IMR-90 (cell line): ENCODE measurements at regions not wholly inside any gene's neighbourhood (a gene's known extent, or its start where the extent isn't known, plus 50 kb on each side); places are given as distances from the start of the nearest gene placed in this dataset.

Experiments used
- ATAC-seq: fragments of 200-7000 bp; cut with Tn5 transposase; 2 replicates; pipeline ENCODE4 v1.9.1; 2020; ENCODE audit warnings: low read depth, mild to moderate bottlenecking, moderate library complexity
- BruUV-seq: library from RNA; stranded (reverse); fragments of 400-500 nt; replicated peaks from 2 replicates; lab custom pipeline; 2021; lab: Mats Ljungman, UMichigan
- CTCF ChIA-PET: fragments of 300-600 bp; formaldehyde crosslinking; extraction: SDS; loops from one replicate; lab custom pipeline; 2021; ENCODE audit warnings: antibody characterized with exemption; lab: Yijun Ruan, JAX
- POLR2A ChIA-PET: fragments of 300-600 bp; sonication (Branson Sonifier 250); formaldehyde crosslinking; loops from one replicate; lab custom pipeline; 2022; ENCODE audit warnings: antibody characterized with exemption; ENCODE audit not compliant: unreplicated experiment; lab: Charles Lee
- DNase-seq: peaks from one replicate; pipeline ENCODE4 v3.0.0; 2013
- H2AFZ ChIP-seq: replicated peaks from 2 replicates; pipeline ENCODE3; 2013; ENCODE audit warnings: low read length, mild to moderate bottlenecking; ENCODE audit not compliant: poor library complexity
- H2AK5ac ChIP-seq: 2 replicates; pipeline ENCODE4 v1.6.1; 2013; ENCODE audit warnings: low read depth, low read length, inconsistent platforms
- H2AK9ac ChIP-seq: replicated peaks from 2 replicates; pipeline ENCODE3; 2013; ENCODE audit warnings: mild to moderate bottlenecking, low read depth, low read length, moderate library complexity; ENCODE audit not compliant: poor library complexity
- H2BK120ac ChIP-seq: 2 replicates; pipeline ENCODE4 v1.6.1; 2013; ENCODE audit warnings: low read depth, low read length, inconsistent platforms
- H2BK15ac ChIP-seq: 3 replicates; pipeline ENCODE4 v1.6.1; 2013; ENCODE audit warnings: low read depth, low read length, inconsistent platforms
- H2BK20ac ChIP-seq: 2 replicates; pipeline ENCODE4 v1.6.1; 2013; ENCODE audit warnings: low read depth, mild to moderate bottlenecking, inconsistent platforms, low read length, moderate library complexity
- H2BK5ac ChIP-seq: 2 replicates; pipeline ENCODE4 v1.6.1; 2013; ENCODE audit warnings: mild to moderate bottlenecking, low read depth, low read length, inconsistent platforms; ENCODE audit not compliant: poor library complexity, severe bottlenecking
- H3K14ac ChIP-seq: replicated peaks from 2 replicates; pipeline ENCODE4 v1.6.1; 2013; ENCODE audit warnings: low read depth, low read length, inconsistent platforms
- H3K18ac ChIP-seq: 2 replicates; pipeline ENCODE4 v1.6.1; 2013; ENCODE audit warnings: low read depth, low read length, control low read depth
- H3K23ac ChIP-seq: 2 replicates; pipeline ENCODE4 v1.6.1; 2013; ENCODE audit warnings: low read depth, low read length, inconsistent platforms
- H3K27ac ChIP-seq: 2 replicates; pipeline ENCODE4 v1.5.1; 2013; ENCODE audit warnings: mild to moderate bottlenecking, control low read depth, low read length; ENCODE audit not compliant: insufficient read depth
- H3K27me3 ChIP-seq: 2 replicates; pipeline ENCODE4 v1.6.1; 2013; ENCODE audit warnings: low read length; ENCODE audit not compliant: control insufficient read depth, insufficient read depth
- H3K36me3 ChIP-seq: 2 replicates; pipeline ENCODE4 v1.6.1; 2013; ENCODE audit warnings: low read length, mixed read lengths; ENCODE audit not compliant: control insufficient read depth, insufficient read depth
- H3K4ac ChIP-seq: 2 replicates; pipeline ENCODE4 v1.6.1; 2013; ENCODE audit warnings: low read depth, low read length, inconsistent platforms
- H3K4me1 ChIP-seq: 2 replicates; pipeline ENCODE4 v1.6.1; 2013; ENCODE audit warnings: low read length, mixed read lengths; ENCODE audit not compliant: control insufficient read depth, insufficient read depth
- H3K4me2 ChIP-seq: 2 replicates; pipeline ENCODE4 v1.6.1; 2013; ENCODE audit warnings: low read depth, mild to moderate bottlenecking, control low read depth, low read length, moderate library complexity
- H3K4me3 ChIP-seq: 2 replicates; pipeline ENCODE4 v1.5.1; 2013; ENCODE audit warnings: low read depth, mild to moderate bottlenecking, control low read depth, low read length, moderate library complexity; ENCODE audit not compliant: insufficient read depth
- H3K56ac ChIP-seq: 2 replicates; pipeline ENCODE4 v1.6.1; 2013; ENCODE audit warnings: low read length, inconsistent platforms; ENCODE audit not compliant: insufficient read depth; ENCODE audit errors: extremely low read depth
- H3K79me1 ChIP-seq, 2 experiments: 2 replicates each; pipeline ENCODE4 v1.6.1; 2013; ENCODE audit warnings: low read length in 2 of 2, inconsistent platforms in 1 of 2, low read depth in 1 of 2
- H3K9ac ChIP-seq: 2 replicates; pipeline ENCODE4 v1.6.1; 2013; ENCODE audit warnings: low read depth, low read length, control low read depth
- H3K9me1 ChIP-seq: 2 replicates; pipeline ENCODE4 v1.6.1; 2013; ENCODE audit warnings: low read length, inconsistent platforms; ENCODE audit not compliant: insufficient read depth
- H3K9me3 ChIP-seq: 2 replicates; pipeline ENCODE4 v1.6.1; 2013; ENCODE audit warnings: low read length; ENCODE audit not compliant: control insufficient read depth, insufficient read depth
- H4K20me1 ChIP-seq: 2 replicates; pipeline ENCODE4 v1.6.1; 2013; ENCODE audit warnings: low read length, inconsistent platforms; ENCODE audit not compliant: insufficient read depth
- H4K5ac ChIP-seq: 2 replicates; pipeline ENCODE4 v1.6.1; 2013; ENCODE audit warnings: mild to moderate bottlenecking, low read depth, low read length, control low read depth
- H4K8ac ChIP-seq, 2 experiments: 2 replicates each; pipeline ENCODE4 v1.6.1; 2013; ENCODE audit warnings: low read depth in 2 of 2, low read length in 2 of 2, control low read depth in 1 of 2, inconsistent platforms in 1 of 2
- H4K91ac ChIP-seq: 2 replicates; pipeline ENCODE4 v1.6.1; 2013; ENCODE audit warnings: low read depth, low read length, inconsistent platforms; ENCODE audit not compliant: insufficient read depth
- CHD1 ChIP-seq: IDR thresholded peaks from 2 replicates; pipeline ENCODE4 v1.6.1; 2012; ENCODE audit warnings: low read depth, low read length, improper control_type of control experiment
- POLR2A ChIP-seq: IDR thresholded peaks from 2 replicates; pipeline ENCODE4 v1.6.1; 2012; ENCODE audit warnings: mild to moderate bottlenecking, low read depth, low read length
- RAD21 ChIP-seq: IDR thresholded peaks from 2 replicates; pipeline ENCODE4 v1.6.1; 2012; ENCODE audit warnings: low read length, improper control_type of control experiment
- SMC3 ChIP-seq: fragments of 150-350 bp; IDR thresholded peaks from 2 replicates; pipeline ENCODE4 v1.6.1; 2016; ENCODE audit warnings: low read depth, mild to moderate bottlenecking, antibody characterized with exemption, low read length, moderate library complexity
- WGBS, 2 experiments: methylation state at CpG; one replicate each; pipeline versions ENCODE4 v1.1.5 to v1.1.7; 2013; ENCODE audit warnings: missing lambda C conversion rate in 2 of 2; ENCODE audit not compliant: insufficient read length in 1 of 2; ENCODE audit errors: extremely low coverage in 2 of 2; 5-methylcytosine and 5-hydroxymethylcytosine counted together
- dilution Hi-C: fragments of 300-500 bp; cut with HindIII; formaldehyde crosslinking; loops from one replicate; pipeline ENCODE4 v1.14.3; 2018; ENCODE audit warnings: low sequenced_read_pairs; ENCODE audit not compliant: unreplicated experiment
- in situ Hi-C: fragments of 300-500 bp; cut with MboI; formaldehyde crosslinking; loops from 3 replicates; pipeline ENCODE4 v1.14.3; 2019; ENCODE audit warnings: low sequenced_read_pairs, inconsistent platforms, mixed read lengths
- intact Hi-C: fragments of 100-400 bp; cut with micrococcal nuclease; formaldehyde crosslinking; loops from 2 replicates; pipeline ENCODE4 v1.10.0; 2022
- TF ChIP-seq, protein P1 (sequence below): fragments of 150-350 bp; IDR thresholded peaks from 2 replicates; pipeline ENCODE4 v1.6.1; 2016; ENCODE audit warnings: low read depth, mild to moderate bottlenecking, low read length, moderate library complexity, borderline replicate concordance

- H3K4me1 ChIP-seq: no peaks in the 10 kb centered on the region
- no peak overlapping the region for H3K14ac ChIP-seq
- no peak for ATAC-seq
- H2BK5ac ChIP-seq: no peak overlapping the region
- ChIA-PET POLR2A (no interaction called here), CTCF (no interaction called here)
- H2BK20ac ChIP-seq: no peak overlapping the region
- BruUV-seq: no TSS peak
- H2AK9ac ChIP-seq: no peak overlapping the region
- H2BK15ac ChIP-seq: no peak overlapping the region
- no peaks in the 10 kb centered on the region for H3K27me3 ChIP-seq
- no peak overlapping the region; the same call in 1 of the 2 replicates for H3K4me3 ChIP-seq
- intact Hi-C loops (no loop called here), dilution Hi-C loops (no loop called here), in situ Hi-C loops (no loop called here)
- no peak overlapping the region for H4K91ac ChIP-seq
- H3K9me3 ChIP-seq: no peaks in the 10 kb centered on the region
- no peak overlapping the region for H4K5ac ChIP-seq
- no peak overlapping the region for H3K4ac ChIP-seq
- H3K4me2 ChIP-seq: no peak overlapping the region
- no peak overlapping the region for H2AFZ ChIP-seq
- H3K9me1 ChIP-seq: no peaks in the 10 kb centered on the region
- no peak overlapping the region for H2AK5ac ChIP-seq
- no peaks in the 10 kb centered on the region for H3K79me1 ChIP-seq
- H3K27ac ChIP-seq: no peak overlapping the region
- H2BK120ac ChIP-seq: no peak overlapping the region
- 0 out of 4 replicates have a peak overlapping the region, but pooled peaks of 1 of the 2 experiments have one; percentile 29 for H4K8ac ChIP-seq
- no peak for TF ChIP-seq SMC3
- TF ChIP-seq CHD1: no peak
- TF ChIP-seq, protein P1, sequence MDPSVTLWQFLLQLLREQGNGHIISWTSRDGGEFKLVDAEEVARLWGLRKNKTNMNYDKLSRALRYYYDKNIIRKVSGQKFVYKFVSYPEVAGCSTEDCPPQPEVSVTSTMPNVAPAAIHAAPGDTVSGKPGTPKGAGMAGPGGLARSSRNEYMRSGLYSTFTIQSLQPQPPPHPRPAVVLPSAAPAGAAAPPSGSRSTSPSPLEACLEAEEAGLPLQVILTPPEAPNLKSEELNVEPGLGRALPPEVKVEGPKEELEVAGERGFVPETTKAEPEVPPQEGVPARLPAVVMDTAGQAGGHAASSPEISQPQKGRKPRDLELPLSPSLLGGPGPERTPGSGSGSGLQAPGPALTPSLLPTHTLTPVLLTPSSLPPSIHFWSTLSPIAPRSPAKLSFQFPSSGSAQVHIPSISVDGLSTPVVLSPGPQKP: no peak
- no peak for TF ChIP-seq RAD21
- no peak for TF ChIP-seq POLR2A
- H3K36me3 ChIP-seq: no peaks in the 10 kb centered on the region
- no peak overlapping the region for H3K56ac ChIP-seq
- DNase-seq: no peak
- no peak overlapping the region for H3K18ac ChIP-seq
- no peak overlapping the region for H3K23ac ChIP-seq
- 75% methylated on average over 4 of the region's 9 CpGs; no CpG with 5 or more reads in 1 of the 2 experiments for WGBS, 2 experiments
- H4K20me1 ChIP-seq: no peaks in the 10 kb centered on the region
- no peak overlapping the region for H3K9ac ChIP-seq
These were observed 113.8 kb upstream of the CCDC54 start for GRCh38 chr3:107263269-107264021.
